Neural crest cell (in vitro differentiated cells): ENCODE measurements at regions not wholly inside any gene's neighbourhood (a gene's known extent, or its start where the extent isn't known, plus 50 kb on each side); places are given as distances from the start of the nearest gene placed in this dataset.

Experiments
- DNase-seq: peaks from one replicate; pipeline ENCODE4 v3.0.0; 2021; ENCODE audit warnings: low read depth, mixed read lengths, low spot score
- H3K27ac Mint-ChIP-seq: one replicate; pipeline ENCODE4 v1.8.0; 2021; ENCODE audit warnings: mild to moderate bottlenecking, mixed read lengths; ENCODE audit not compliant: unreplicated experiment
- H3K27me3 Mint-ChIP-seq: 2 replicates; pipeline ENCODE4 v1.8.0; 2021; ENCODE audit warnings: low read depth, mild to moderate bottlenecking, mixed read lengths
- H3K36me3 Mint-ChIP-seq: 2 replicates; pipeline ENCODE4 v1.8.0; 2021; ENCODE audit warnings: low read depth, mild to moderate bottlenecking, mixed read lengths
- H3K4me1 Mint-ChIP-seq: 2 replicates; pipeline ENCODE4 v1.8.0; 2021; ENCODE audit warnings: mixed read lengths
- H3K4me3 Mint-ChIP-seq: one replicate; pipeline ENCODE4 v1.8.0; 2021; ENCODE audit warnings: mild to moderate bottlenecking, mixed read lengths
- H3K9me3 Mint-ChIP-seq: 2 replicates; pipeline ENCODE4 v1.8.0; 2021; ENCODE audit warnings: mixed read lengths
- CTCF ChIP-seq: fragments of 200-600 bp; sonication (generic); conservative IDR thresholded peaks from 2 replicates; pipeline ENCODE4 v1.5.0; 2021; ENCODE audit warnings: antibody characterized with exemption, mild to moderate bottlenecking

- no peak overlapping the region for H3K27ac Mint-ChIP-seq
Measured at GRCh38 chr2:19784456-19784855, 117.3 kb downstream of the TTC32 start.

GRCh38 chr2:19783935-19784334, 117.8 kb downstream of the TTC32 start:
- Mint-ChIP-seq H3K4me1 (no peaks in the 10 kb centered on the region), H3K9me3 (no peaks in the 10 kb centered on the region), H3K36me3 (no peaks in the 10 kb centered on the region), H3K27ac (no peak overlapping the region), H3K27me3 (no peaks in the 10 kb centered on the region), H3K4me3 (no peak overlapping the region)
- no peak for TF ChIP-seq CTCF
- no peak for DNase-seq

More at GRCh38 chr2:19784456-19784855, 117.3 kb downstream of the TTC32 start:
- DNase-seq = no peak
- no peaks in the 10 kb centered on the region for H3K27me3 Mint-ChIP-seq
- TF ChIP-seq CTCF = no peak
- H3K36me3 Mint-ChIP-seq = no peaks in the 10 kb centered on the region
- H3K4me3 Mint-ChIP-seq = no peak overlapping the region
- no peaks in the 10 kb centered on the region for H3K9me3 Mint-ChIP-seq
- no peaks in the 10 kb centered on the region for H3K4me1 Mint-ChIP-seq

DNA sequence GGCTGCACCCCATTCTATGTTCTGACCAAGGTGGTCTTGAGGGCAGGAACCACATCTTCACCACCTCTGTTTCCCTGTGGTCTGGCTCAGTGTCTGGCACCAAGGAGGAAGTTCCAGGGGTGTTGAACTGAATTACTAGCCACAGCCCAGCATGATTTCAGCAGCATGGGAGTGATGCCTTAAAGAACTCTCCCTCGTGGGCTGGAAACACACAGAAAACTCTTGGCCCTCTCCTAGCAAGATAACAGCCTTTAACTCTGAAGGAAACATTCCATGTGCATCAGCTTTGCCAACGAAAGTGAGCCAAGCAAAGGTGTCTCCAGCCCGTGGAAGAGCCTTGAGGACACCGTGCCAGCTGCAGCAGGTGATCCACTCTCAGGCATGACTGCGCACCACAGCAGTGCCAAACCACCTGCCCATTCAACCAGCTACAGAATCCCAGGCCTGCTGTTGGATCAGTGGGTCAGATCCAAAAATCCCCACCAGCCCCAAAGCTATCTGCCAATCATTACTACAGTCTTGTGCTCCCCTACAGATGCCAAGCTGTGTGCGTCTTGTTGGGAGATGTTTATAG, 124.8 kb downstream of the TTC32 start:
- no peaks in the 10 kb centered on the region for H3K9me3 Mint-ChIP-seq
- DNase-seq = no peak
- H3K4me1 Mint-ChIP-seq = peaks cover 5% of the 10 kb centered on the region
- no peak for TF ChIP-seq CTCF
- no peaks in the 10 kb centered on the region for H3K27me3 Mint-ChIP-seq
- H3K4me3 Mint-ChIP-seq = no peak overlapping the region
- H3K36me3 Mint-ChIP-seq = no peaks in the 10 kb centered on the region
- H3K27ac Mint-ChIP-seq = no peak overlapping the region

DNA sequence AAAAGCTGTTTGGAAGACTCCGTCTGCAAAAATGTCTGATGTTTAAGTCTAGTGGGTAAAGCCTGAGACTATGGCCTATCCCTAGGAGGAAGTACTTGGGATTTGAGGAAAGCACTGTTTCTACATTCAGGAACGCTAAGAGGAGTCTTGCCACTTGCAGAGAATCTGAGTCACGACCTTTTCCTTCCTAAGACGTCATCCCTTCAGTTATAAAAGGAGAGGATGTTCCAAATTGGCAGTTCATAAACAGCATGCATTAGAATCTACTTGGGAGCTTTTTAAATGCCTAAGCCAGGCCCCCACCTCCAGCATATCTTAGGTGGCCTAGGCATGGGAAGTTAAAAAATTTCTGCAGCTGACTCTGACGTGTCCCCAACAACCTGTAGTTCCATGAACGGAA, 125.9 kb downstream of the TTC32 start:
- H3K4me1 Mint-ChIP-seq = peaks cover 5% of the 10 kb centered on the region
- no peak for TF ChIP-seq CTCF
- no peak overlapping the region for H3K27ac Mint-ChIP-seq
- H3K4me3 Mint-ChIP-seq = no peak overlapping the region
- H3K36me3 Mint-ChIP-seq = no peaks in the 10 kb centered on the region
- peaks cover 3% of the 10 kb centered on the region for H3K9me3 Mint-ChIP-seq
- no peaks in the 10 kb centered on the region for H3K27me3 Mint-ChIP-seq
- no peak for DNase-seq

GRCh38 chr2:19775315-19775714, 126.5 kb downstream of the TTC32 start:
- DNase-seq = no peak
- Mint-ChIP-seq H3K36me3 (no peaks in the 10 kb centered on the region), H3K9me3 (peaks cover 3% of the 10 kb centered on the region), H3K27me3 (no peaks in the 10 kb centered on the region), H3K27ac (no peak overlapping the region), H3K4me3 (no peak overlapping the region), H3K4me1 (peaks cover 5% of the 10 kb centered on the region)
- no peak for TF ChIP-seq CTCF

DNA sequence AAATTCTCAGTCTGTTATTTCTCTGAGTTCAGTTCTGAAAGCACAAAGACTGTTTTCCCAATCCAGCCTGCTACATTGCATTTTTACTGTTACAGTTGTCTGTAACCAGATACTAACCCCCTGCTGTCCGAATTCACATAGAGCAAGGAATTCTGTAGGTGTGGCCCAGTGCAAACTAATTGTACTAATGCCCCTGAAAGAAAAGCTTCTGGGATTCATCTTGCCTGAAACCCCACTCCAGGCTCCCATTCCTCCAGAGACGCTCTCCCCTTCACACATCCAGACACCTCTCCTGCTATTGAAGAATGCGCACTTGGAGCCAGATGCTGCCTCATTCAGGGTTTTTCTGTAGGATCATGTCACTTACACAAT, 127.0 kb downstream of the TTC32 start:
- no peak overlapping the region for H3K4me3 Mint-ChIP-seq
- no peaks in the 10 kb centered on the region for H3K27me3 Mint-ChIP-seq
- no peaks in the 10 kb centered on the region for H3K36me3 Mint-ChIP-seq
- no peak for TF ChIP-seq CTCF
- H3K4me1 Mint-ChIP-seq = peaks cover 5% of the 10 kb centered on the region
- DNase-seq = no peak
- H3K9me3 Mint-ChIP-seq = peaks cover 5% of the 10 kb centered on the region
- no peak overlapping the region for H3K27ac Mint-ChIP-seq
